ENCODE measurements at regions not wholly inside any gene's neighbourhood (a gene's known extent, or its start where the extent isn't known, plus 50 kb on each side); places are given as distances from the start of the nearest gene placed in this dataset.

DNA sequence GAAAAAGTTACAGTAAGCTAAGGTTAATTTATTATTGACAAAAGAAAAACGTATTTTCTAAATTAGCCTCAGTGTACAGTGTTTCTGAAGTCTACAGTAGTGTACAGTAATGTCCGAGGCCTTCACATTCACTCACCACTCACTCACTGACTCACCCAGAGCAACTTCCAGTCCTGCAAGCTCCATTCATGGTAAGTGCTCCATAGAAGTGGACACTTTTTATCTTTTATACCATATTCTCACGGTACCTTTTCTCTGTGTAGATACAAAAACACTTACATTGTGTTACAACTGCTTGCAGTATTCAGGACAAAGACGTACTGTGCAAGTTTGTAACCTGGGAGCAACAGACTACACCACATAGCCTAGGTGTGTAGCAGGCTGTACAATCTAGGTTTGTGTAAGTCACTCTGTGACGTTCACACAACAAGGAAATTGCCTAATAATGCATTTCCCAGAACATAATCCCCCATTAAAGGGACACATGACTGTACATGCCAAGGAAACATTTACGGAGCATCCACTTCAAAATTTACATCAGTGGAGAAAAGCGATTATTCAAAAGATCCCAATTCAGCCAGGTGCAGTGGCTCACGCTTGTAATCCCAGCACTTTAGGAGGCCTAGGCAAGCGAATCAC is 133.4 kb downstream of the BANF2 start:
- TF ChIP-seq, protein P1, sequence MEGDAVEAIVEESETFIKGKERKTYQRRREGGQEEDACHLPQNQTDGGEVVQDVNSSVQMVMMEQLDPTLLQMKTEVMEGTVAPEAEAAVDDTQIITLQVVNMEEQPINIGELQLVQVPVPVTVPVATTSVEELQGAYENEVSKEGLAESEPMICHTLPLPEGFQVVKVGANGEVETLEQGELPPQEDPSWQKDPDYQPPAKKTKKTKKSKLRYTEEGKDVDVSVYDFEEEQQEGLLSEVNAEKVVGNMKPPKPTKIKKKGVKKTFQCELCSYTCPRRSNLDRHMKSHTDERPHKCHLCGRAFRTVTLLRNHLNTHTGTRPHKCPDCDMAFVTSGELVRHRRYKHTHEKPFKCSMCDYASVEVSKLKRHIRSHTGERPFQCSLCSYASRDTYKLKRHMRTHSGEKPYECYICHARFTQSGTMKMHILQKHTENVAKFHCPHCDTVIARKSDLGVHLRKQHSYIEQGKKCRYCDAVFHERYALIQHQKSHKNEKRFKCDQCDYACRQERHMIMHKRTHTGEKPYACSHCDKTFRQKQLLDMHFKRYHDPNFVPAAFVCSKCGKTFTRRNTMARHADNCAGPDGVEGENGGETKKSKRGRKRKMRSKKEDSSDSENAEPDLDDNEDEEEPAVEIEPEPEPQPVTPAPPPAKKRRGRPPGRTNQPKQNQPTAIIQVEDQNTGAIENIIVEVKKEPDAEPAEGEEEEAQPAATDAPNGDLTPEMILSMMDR (IDR thresholded peaks at IDR 0.05; ENCODE audit: poor library complexity, severe bottlenecking) = no peak
- no peak for TF ChIP-seq SMC3 (conservative IDR thresholded peaks at IDR 0.05; ENCODE audit: poor library complexity)

Measured in neural cell (in vitro differentiated cells).